AG09309 (cell line): ENCODE measurements at regions not wholly inside any gene's neighbourhood (a gene's known extent, or its start where the extent isn't known, plus 50 kb on each side); places are given as distances from the start of the nearest gene placed in this dataset.

Experiments
- DNase-seq: peaks from one replicate; pipeline ENCODE4 v3.0.0-alpha.2; 2010; ENCODE audit warnings: low read depth
- H3K4me3 ChIP-seq: 2 replicates; pipeline ENCODE4 v1.5.1; 2011; ENCODE audit warnings: mild to moderate bottlenecking, low read depth, low read length, moderate library complexity; ENCODE audit not compliant: control insufficient read depth
- TF ChIP-seq, protein P1 (sequence below): IDR thresholded peaks from 2 replicates; pipeline ENCODE4 v1.5.1; 2011; ENCODE audit warnings: mild to moderate bottlenecking, low read depth, low read length, inconsistent platforms; ENCODE audit not compliant: insufficient read depth, control insufficient read depth; ENCODE audit errors: missing control alignments

GRCh38 chr11:81359476-81359875, 1374.2 kb downstream of the FAM181B start:
- DNase-seq = no peak
- TF ChIP-seq, protein P1, sequence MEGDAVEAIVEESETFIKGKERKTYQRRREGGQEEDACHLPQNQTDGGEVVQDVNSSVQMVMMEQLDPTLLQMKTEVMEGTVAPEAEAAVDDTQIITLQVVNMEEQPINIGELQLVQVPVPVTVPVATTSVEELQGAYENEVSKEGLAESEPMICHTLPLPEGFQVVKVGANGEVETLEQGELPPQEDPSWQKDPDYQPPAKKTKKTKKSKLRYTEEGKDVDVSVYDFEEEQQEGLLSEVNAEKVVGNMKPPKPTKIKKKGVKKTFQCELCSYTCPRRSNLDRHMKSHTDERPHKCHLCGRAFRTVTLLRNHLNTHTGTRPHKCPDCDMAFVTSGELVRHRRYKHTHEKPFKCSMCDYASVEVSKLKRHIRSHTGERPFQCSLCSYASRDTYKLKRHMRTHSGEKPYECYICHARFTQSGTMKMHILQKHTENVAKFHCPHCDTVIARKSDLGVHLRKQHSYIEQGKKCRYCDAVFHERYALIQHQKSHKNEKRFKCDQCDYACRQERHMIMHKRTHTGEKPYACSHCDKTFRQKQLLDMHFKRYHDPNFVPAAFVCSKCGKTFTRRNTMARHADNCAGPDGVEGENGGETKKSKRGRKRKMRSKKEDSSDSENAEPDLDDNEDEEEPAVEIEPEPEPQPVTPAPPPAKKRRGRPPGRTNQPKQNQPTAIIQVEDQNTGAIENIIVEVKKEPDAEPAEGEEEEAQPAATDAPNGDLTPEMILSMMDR = no peak
- H3K4me3 ChIP-seq = no peak overlapping the region

GRCh38 chr11:81345609-81346008, 1388.1 kb downstream of the FAM181B start:
- DNase-seq = no peak
- TF ChIP-seq, protein P1 = no peak
- no peak overlapping the region for H3K4me3 ChIP-seq

GRCh38 chr11:81342966-81343365, 1390.7 kb downstream of the FAM181B start:
- H3K4me3 ChIP-seq = no peak overlapping the region
- no peak for DNase-seq
- TF ChIP-seq, protein P1 = no peak

DNA sequence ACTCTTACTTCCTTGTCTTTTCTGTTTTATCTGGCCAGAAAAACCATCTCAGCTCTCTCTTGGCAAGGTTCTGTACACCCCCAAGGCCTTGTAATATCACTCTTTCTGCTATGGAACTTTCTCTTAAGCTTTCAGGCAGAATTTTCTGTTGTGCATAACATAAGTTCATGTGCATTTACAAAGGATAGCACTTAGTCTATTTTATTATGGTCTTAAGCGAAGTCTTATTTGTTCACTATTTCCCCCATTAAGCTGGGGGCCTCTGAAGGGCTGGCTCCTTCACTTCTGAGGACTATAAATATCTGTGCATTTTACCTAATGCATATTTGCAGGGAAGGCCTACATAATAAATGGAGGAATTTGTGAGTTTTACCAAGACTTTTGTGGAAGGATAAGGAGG, 1393.4 kb downstream of the FAM181B start:
- TF ChIP-seq, protein P1 = no peak
- H3K4me3 ChIP-seq = no peak overlapping the region
- DNase-seq = no peak

- TF ChIP-seq, protein P1 = no peak
- H3K4me3 ChIP-seq = no peak overlapping the region
- DNase-seq = no peak
Measured at GRCh38 chr11:81339521-81339920, 1394.1 kb downstream of the FAM181B start.

GRCh38 chr11:81337756-81338155, 1395.9 kb downstream of the FAM181B start:
- TF ChIP-seq, protein P1 = no peak
- no peak overlapping the region for H3K4me3 ChIP-seq
- no peak for DNase-seq

GRCh38 chr11:81332276-81332675, 1401.4 kb downstream of the FAM181B start:
- TF ChIP-seq, protein P1 = no peak
- no peak for DNase-seq
- no peak overlapping the region for H3K4me3 ChIP-seq
